Endothelial cell (in vitro differentiated cells): ENCODE measurements at regions not wholly inside any gene's neighbourhood (a gene's known extent, or its start where the extent isn't known, plus 50 kb on each side); places are given as distances from the start of the nearest gene placed in this dataset.

ENCODE experiments used
- DNase-seq: peaks from one replicate; pipeline ENCODE4 v3.0.0; 2021; ENCODE audit warnings: low spot score
- H3K27ac Mint-ChIP-seq: one replicate; pipeline ENCODE4 v1.8.0; 2021; ENCODE audit warnings: mixed read lengths, inconsistent platforms; ENCODE audit not compliant: unreplicated experiment
- H3K27me3 Mint-ChIP-seq: one replicate; pipeline ENCODE4 v1.8.0; 2021; ENCODE audit warnings: mild to moderate bottlenecking, moderate library complexity, mixed read lengths, inconsistent platforms; ENCODE audit not compliant: unreplicated experiment
- H3K36me3 Mint-ChIP-seq: one replicate; pipeline ENCODE4 v1.8.0; 2021; ENCODE audit warnings: mild to moderate bottlenecking, low read depth, mixed read lengths, inconsistent platforms; ENCODE audit not compliant: unreplicated experiment
- H3K4me1 Mint-ChIP-seq: one replicate; pipeline ENCODE4 v1.8.0; 2021; ENCODE audit warnings: mild to moderate bottlenecking, mixed read lengths, inconsistent platforms; ENCODE audit not compliant: unreplicated experiment
- H3K4me3 Mint-ChIP-seq: one replicate; pipeline ENCODE4 v1.8.0; 2021; ENCODE audit warnings: mild to moderate bottlenecking, mixed read lengths, inconsistent platforms; ENCODE audit not compliant: unreplicated experiment
- H3K9me3 Mint-ChIP-seq: one replicate; pipeline ENCODE4 v1.8.0; 2021; ENCODE audit warnings: mixed read lengths, inconsistent platforms; ENCODE audit not compliant: unreplicated experiment
- CTCF ChIP-seq: fragments of 200-600 bp; sonication (generic); IDR thresholded peaks from one replicate; pipeline ENCODE4 v1.5.0; 2021; ENCODE audit warnings: antibody characterized with exemption; ENCODE audit not compliant: unreplicated experiment

DNA sequence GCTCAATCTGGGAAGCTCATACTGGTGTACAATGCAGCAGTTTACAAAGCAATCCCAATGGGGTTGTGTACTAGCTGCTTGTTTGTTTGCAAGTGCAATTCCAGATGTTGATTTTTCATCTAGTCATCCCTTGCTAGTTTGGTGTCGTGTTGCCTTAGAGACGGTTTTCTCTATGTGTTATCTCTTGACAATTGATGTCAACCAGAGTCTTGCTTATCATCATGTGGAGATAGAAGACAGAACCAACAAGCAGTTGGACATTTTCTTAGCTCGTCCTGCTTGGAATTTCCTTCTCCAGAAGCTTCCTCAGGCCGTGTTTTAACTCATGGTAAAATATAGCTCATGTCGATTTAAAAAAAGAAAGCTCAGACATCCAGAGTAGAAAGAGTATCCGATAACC lies 262.0 kb upstream of the KCNH8 start:
- no peaks in the 10 kb centered on the region for H3K36me3 Mint-ChIP-seq
- H3K4me3 Mint-ChIP-seq, result no peak overlapping the region
- no peak for TF ChIP-seq CTCF
- no peak for DNase-seq
- H3K4me1 Mint-ChIP-seq, result no peaks in the 10 kb centered on the region
- H3K27me3 Mint-ChIP-seq, result peaks cover 3% of the 10 kb centered on the region
- H3K9me3 Mint-ChIP-seq, result no peaks in the 10 kb centered on the region
- no peak overlapping the region for H3K27ac Mint-ChIP-seq

DNA sequence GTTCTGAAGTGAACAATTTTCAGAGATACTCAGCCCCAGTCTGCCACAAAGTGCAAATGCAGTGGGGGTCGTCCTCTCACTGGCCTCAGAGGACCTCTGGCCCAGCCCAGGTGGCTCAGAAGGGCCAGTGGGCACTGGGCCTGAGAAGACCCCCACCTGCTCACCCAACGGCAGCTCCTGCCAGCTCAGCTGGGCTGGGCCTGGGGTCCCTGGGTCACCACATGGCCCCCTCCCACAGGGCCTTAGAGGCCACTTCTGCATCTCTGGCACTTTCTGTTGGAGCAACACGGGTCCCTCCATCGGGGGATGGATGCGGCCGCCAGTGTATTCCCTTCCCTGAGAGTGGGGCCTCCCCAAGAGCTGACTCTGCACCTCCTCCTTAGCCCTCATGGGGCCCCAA lies 262.7 kb upstream of the KCNH8 start:
- Mint-ChIP-seq H3K36me3 (no peaks in the 10 kb centered on the region), H3K27me3 (peaks cover 3% of the 10 kb centered on the region), H3K4me3 (no peak overlapping the region), H3K4me1 (no peaks in the 10 kb centered on the region), H3K9me3 (no peaks in the 10 kb centered on the region), H3K27ac (no peak overlapping the region)
- TF ChIP-seq CTCF, result no peak
- no peak for DNase-seq

DNA sequence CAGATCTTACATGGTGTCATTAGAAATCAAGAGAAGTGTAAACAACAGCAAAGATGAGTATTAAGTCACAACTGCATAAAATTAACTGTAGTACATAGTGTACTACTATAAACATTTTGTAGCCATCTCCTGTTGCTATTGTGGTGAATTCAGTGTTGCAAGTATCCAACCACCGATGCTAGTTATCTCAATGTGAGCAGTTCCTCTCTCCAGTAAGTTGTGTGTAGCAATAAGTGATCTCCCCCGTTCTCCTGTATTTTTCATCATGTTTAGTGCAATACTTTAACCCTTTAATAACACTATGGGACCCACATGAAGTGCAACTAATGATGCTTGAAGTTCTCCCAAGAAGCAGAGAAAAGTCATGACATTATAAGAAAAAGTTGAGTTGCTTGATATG lies 264.7 kb upstream of the KCNH8 start:
- Mint-ChIP-seq H3K4me3 (no peak overlapping the region), H3K9me3 (no peaks in the 10 kb centered on the region), H3K4me1 (no peaks in the 10 kb centered on the region), H3K27ac (no peak overlapping the region), H3K36me3 (no peaks in the 10 kb centered on the region), H3K27me3 (no peaks in the 10 kb centered on the region)
- DNase-seq, result no peak
- no peak for TF ChIP-seq CTCF

GRCh38 chr3:18880691-18881090 lies 267.6 kb upstream of the KCNH8 start:
- H3K4me3 Mint-ChIP-seq, result no peak overlapping the region
- DNase-seq, result no peak
- H3K36me3 Mint-ChIP-seq, result no peaks in the 10 kb centered on the region
- TF ChIP-seq CTCF, result no peak
- no peak overlapping the region for H3K27ac Mint-ChIP-seq
- no peaks in the 10 kb centered on the region for H3K9me3 Mint-ChIP-seq
- H3K27me3 Mint-ChIP-seq, result no peaks in the 10 kb centered on the region
- H3K4me1 Mint-ChIP-seq, result no peaks in the 10 kb centered on the region

GRCh38 chr3:18872466-18872865 lies 275.8 kb upstream of the KCNH8 start:
- H3K27ac Mint-ChIP-seq, result no peak overlapping the region
- H3K27me3 Mint-ChIP-seq, result no peaks in the 10 kb centered on the region
- H3K4me1 Mint-ChIP-seq, result no peaks in the 10 kb centered on the region
- H3K9me3 Mint-ChIP-seq, result no peaks in the 10 kb centered on the region
- DNase-seq, result no peak
- TF ChIP-seq CTCF, result no peak
- no peaks in the 10 kb centered on the region for H3K36me3 Mint-ChIP-seq
- H3K4me3 Mint-ChIP-seq, result no peak overlapping the region
